ENCODE measurements at regions not wholly inside any gene's neighbourhood (a gene's known extent, or its start where the extent isn't known, plus 50 kb on each side); places are given as distances from the start of the nearest gene placed in this dataset.

- no peak overlapping the region for H2AFZ ChIP-seq (ENCODE audit: insufficient read depth, low read depth, low read length, poor library complexity, severe bottlenecking)
- no peaks in the 10 kb centered on the region for H3K79me2 ChIP-seq (ENCODE audit: insufficient read depth, low read length)
- peaks cover 59 to 68% of the 10 kb centered on the region in 2 donors for H3K4me1 ChIP-seq (ENCODE audit: control insufficient read depth in 1 of 2, insufficient read depth in 2 of 2, low read length in 2 of 2)
- H3K27ac ChIP-seq (ENCODE audit: low read depth in 1 of 2, low read length in 2 of 2) = peak overlapping the region; percentile 37 to 52
- H3K4me2 ChIP-seq (replicated peaks; ENCODE audit: extremely low read depth, low read length, poor library complexity, severe bottlenecking) = peak overlapping the region; percentile 31
- H3K9me3 ChIP-seq (replicated peaks in 1 of 2; ENCODE audit: control insufficient read depth in 1 of 2, insufficient read depth in 1 of 2, low read length in 2 of 2) = no peaks in the 10 kb centered on the region
- H4K20me1 ChIP-seq (ENCODE audit: insufficient read depth, low read length) = no peaks in the 10 kb centered on the region
- Mint-ChIP-seq H3K9me3 (no peaks in the 10 kb centered on the region), H3K4me1 (peaks cover 61% of the 10 kb centered on the region), H3K36me3 (peaks cover 0 to 4% of the 10 kb centered on the region in 2 donors), H3K4me3 (peak overlapping the region in 1 of 2 donors; percentile 65), H3K27me3 (ENCODE audit: low read depth in 3 of 3) (peaks cover 0 to 7% (median 4%) of the 10 kb centered on the region in 3 donors), H3K27ac (peak overlapping the region; percentile 71 to 93 (median 89))
- H3K4me3 ChIP-seq (replicated peaks in 1 of 3; ENCODE audit: low read depth in 2 of 3, low read length in 3 of 3) = no peak overlapping the region
- no peak for TF ChIP-seq CTCF (IDR thresholded peaks at IDR 0.05)
- H3K36me3 ChIP-seq (replicated peaks in 1 of 2; ENCODE audit: control insufficient read depth in 1 of 2, insufficient read depth in 2 of 2, low read length in 2 of 2) = no peaks in the 10 kb centered on the region
- H3K9ac ChIP-seq (ENCODE audit: insufficient read depth, low read length, poor library complexity, severe bottlenecking) = no peak overlapping the region
- DNase-seq = peak in 2 of 3 donors; percentile 53 to 59
- no peaks in the 10 kb centered on the region for H3K27me3 ChIP-seq (ENCODE audit: control insufficient read depth in 2 of 2, insufficient read depth in 2 of 2, low read length in 2 of 2)
- intact Hi-C loops (cut with micrococcal nuclease) = no loop called here
- WGBS (ENCODE audit: insufficient coverage) = 92% methylated on average over 2 of the region's 6 CpGs
These were observed 55.7 kb upstream of the EML4 start for GRCh38 chr2:42113452-42113851.

GRCh38 chr2:42114091-42114490 is 55.1 kb upstream of the EML4 start:
- peak overlapping the region; percentile 37 to 52 for H3K27ac ChIP-seq (ENCODE audit: low read depth in 1 of 2, low read length in 2 of 2)
- no peaks in the 10 kb centered on the region for H3K36me3 ChIP-seq (replicated peaks in 1 of 2; ENCODE audit: control insufficient read depth in 1 of 2, insufficient read depth in 2 of 2, low read length in 2 of 2)
- peak overlapping the region; percentile 71 to 93 (median 89) for H3K27ac Mint-ChIP-seq
- H3K27me3 ChIP-seq (ENCODE audit: control insufficient read depth in 2 of 2, insufficient read depth in 2 of 2, low read length in 2 of 2) = no peaks in the 10 kb centered on the region
- no peaks in the 10 kb centered on the region for H3K9me3 Mint-ChIP-seq
- intact Hi-C loops (cut with micrococcal nuclease) = no loop called here
- no peak overlapping the region for H3K9ac ChIP-seq (ENCODE audit: insufficient read depth, low read length, poor library complexity, severe bottlenecking)
- no peaks in the 10 kb centered on the region for H3K79me2 ChIP-seq (ENCODE audit: insufficient read depth, low read length)
- H3K4me1 ChIP-seq (ENCODE audit: control insufficient read depth in 1 of 2, insufficient read depth in 2 of 2, low read length in 2 of 2) = peaks cover 65 to 74% of the 10 kb centered on the region in 2 donors
- peak overlapping the region; percentile 31 for H3K4me2 ChIP-seq (replicated peaks; ENCODE audit: extremely low read depth, low read length, poor library complexity, severe bottlenecking)
- no peaks in the 10 kb centered on the region for H4K20me1 ChIP-seq (ENCODE audit: insufficient read depth, low read length)
- H3K27me3 Mint-ChIP-seq (ENCODE audit: low read depth in 3 of 3) = peaks cover 0 to 7% (median 4%) of the 10 kb centered on the region in 3 donors
- no peak overlapping the region for H3K4me3 ChIP-seq (replicated peaks in 1 of 3; ENCODE audit: low read depth in 2 of 3, low read length in 3 of 3)
- 0% methylated on average over 1 of the region's 5 CpGs for WGBS (ENCODE audit: insufficient coverage)
- peak overlapping the region in 1 of 2 donors; percentile 65 for H3K4me3 Mint-ChIP-seq
- no peak for TF ChIP-seq CTCF (IDR thresholded peaks at IDR 0.05)
- no peak overlapping the region for H2AFZ ChIP-seq (ENCODE audit: insufficient read depth, low read depth, low read length, poor library complexity, severe bottlenecking)
- peak in 2 of 3 donors; percentile 25 to 41 for DNase-seq
- H3K9me3 ChIP-seq (replicated peaks in 1 of 2; ENCODE audit: control insufficient read depth in 1 of 2, insufficient read depth in 1 of 2, low read length in 2 of 2) = no peaks in the 10 kb centered on the region
- H3K4me1 Mint-ChIP-seq = peaks cover 65% of the 10 kb centered on the region
- H3K36me3 Mint-ChIP-seq = peaks cover 0 to 4% of the 10 kb centered on the region in 2 donors
